ENCODE measurements at regions not wholly inside any gene's neighbourhood (a gene's known extent, or its start where the extent isn't known, plus 50 kb on each side); places are given as distances from the start of the nearest gene placed in this dataset.

GRCh38 chr7:149568218-149568617, 70.6 kb upstream of the ZNF746 start:
- intact Hi-C loops (cut with DNase I): no loop called here
- no peaks in the 10 kb centered on the region for H3K36me3 ChIP-seq (ENCODE audit: control insufficient read depth in 2 of 3, insufficient read depth in 3 of 3, low read length in 3 of 3)
- FAIRE-seq (no peak), DNase-seq (no peak)
- H3K9me3 ChIP-seq (ENCODE audit: control insufficient read depth in 2 of 3, insufficient read depth in 1 of 3, low read length in 3 of 3): peaks cover 0 to 6% (median 0%) of the 10 kb centered on the region in 3 donors
- no peaks in the 10 kb centered on the region for H3K27me3 ChIP-seq (ENCODE audit: control insufficient read depth, insufficient read depth, low read length)
- TF ChIP-seq, protein P1, sequence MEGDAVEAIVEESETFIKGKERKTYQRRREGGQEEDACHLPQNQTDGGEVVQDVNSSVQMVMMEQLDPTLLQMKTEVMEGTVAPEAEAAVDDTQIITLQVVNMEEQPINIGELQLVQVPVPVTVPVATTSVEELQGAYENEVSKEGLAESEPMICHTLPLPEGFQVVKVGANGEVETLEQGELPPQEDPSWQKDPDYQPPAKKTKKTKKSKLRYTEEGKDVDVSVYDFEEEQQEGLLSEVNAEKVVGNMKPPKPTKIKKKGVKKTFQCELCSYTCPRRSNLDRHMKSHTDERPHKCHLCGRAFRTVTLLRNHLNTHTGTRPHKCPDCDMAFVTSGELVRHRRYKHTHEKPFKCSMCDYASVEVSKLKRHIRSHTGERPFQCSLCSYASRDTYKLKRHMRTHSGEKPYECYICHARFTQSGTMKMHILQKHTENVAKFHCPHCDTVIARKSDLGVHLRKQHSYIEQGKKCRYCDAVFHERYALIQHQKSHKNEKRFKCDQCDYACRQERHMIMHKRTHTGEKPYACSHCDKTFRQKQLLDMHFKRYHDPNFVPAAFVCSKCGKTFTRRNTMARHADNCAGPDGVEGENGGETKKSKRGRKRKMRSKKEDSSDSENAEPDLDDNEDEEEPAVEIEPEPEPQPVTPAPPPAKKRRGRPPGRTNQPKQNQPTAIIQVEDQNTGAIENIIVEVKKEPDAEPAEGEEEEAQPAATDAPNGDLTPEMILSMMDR (IDR thresholded peaks at IDR 0.05; ENCODE audit: borderline replicate concordance, extremely low read depth, insufficient read depth): no peak
- no peak overlapping the region for H3K4me3 ChIP-seq (ENCODE audit: low read length in 3 of 3)
- no peak overlapping the region for H3K9ac ChIP-seq (ENCODE audit: low read length in 3 of 3)
- H3K27ac ChIP-seq (ENCODE audit: low read depth in 2 of 2, low read length in 2 of 2): no peak overlapping the region
- H3K4me1 ChIP-seq (ENCODE audit: control insufficient read depth in 2 of 3, insufficient read depth in 2 of 3, low read depth in 1 of 3, low read length in 3 of 3): peaks cover 0 to 18% (median 6%) of the 10 kb centered on the region in 3 donors

GRCh38 chr7:149566103-149566502, 68.5 kb upstream of the ZNF746 start:
- intact Hi-C loops (cut with DNase I): no loop called here

GRCh38 chr7:149565096-149565382, 67.4 kb upstream of the ZNF746 start:
- intact Hi-C loops (cut with DNase I): no loop called here
- H3K9ac ChIP-seq (ENCODE audit: low read length in 3 of 3): no peak overlapping the region
- peak overlapping the region in 1 of 3 donors; percentile 36 for H3K4me3 ChIP-seq (ENCODE audit: low read length in 3 of 3)
- no peaks in the 10 kb centered on the region for H3K27me3 ChIP-seq (ENCODE audit: control insufficient read depth, insufficient read depth, low read length)
- TF ChIP-seq, protein P1 (IDR thresholded peaks at IDR 0.05; ENCODE audit: borderline replicate concordance, extremely low read depth, insufficient read depth): no peak
- peaks cover 0 to 18% (median 9%) of the 10 kb centered on the region in 3 donors for H3K4me1 ChIP-seq (ENCODE audit: control insufficient read depth in 2 of 3, insufficient read depth in 2 of 3, low read depth in 1 of 3, low read length in 3 of 3)
- peaks cover 0 to 6% (median 0%) of the 10 kb centered on the region in 3 donors for H3K9me3 ChIP-seq (ENCODE audit: control insufficient read depth in 2 of 3, insufficient read depth in 1 of 3, low read length in 3 of 3)
- peaks cover 0 to 3% (median 0%) of the 10 kb centered on the region in 3 donors for H3K36me3 ChIP-seq (ENCODE audit: control insufficient read depth in 2 of 3, insufficient read depth in 3 of 3, low read length in 3 of 3)
- FAIRE-seq (no peak), DNase-seq (no peak)
- H3K27ac ChIP-seq (ENCODE audit: low read depth in 2 of 2, low read length in 2 of 2): peak overlapping the region; percentile 21 to 47

More at GRCh38 chr7:149566103-149566502, 68.5 kb upstream of the ZNF746 start:
- H3K4me3 ChIP-seq (ENCODE audit: low read length in 3 of 3): no peak overlapping the region
- TF ChIP-seq, protein P1 (IDR thresholded peaks at IDR 0.05; ENCODE audit: borderline replicate concordance, extremely low read depth, insufficient read depth): no peak
- peaks cover 0 to 6% (median 0%) of the 10 kb centered on the region in 3 donors for H3K9me3 ChIP-seq (ENCODE audit: control insufficient read depth in 2 of 3, insufficient read depth in 1 of 3, low read length in 3 of 3)
- H3K27me3 ChIP-seq (ENCODE audit: control insufficient read depth, insufficient read depth, low read length): no peaks in the 10 kb centered on the region
- DNase-seq (no peak), FAIRE-seq (no peak)
- H3K36me3 ChIP-seq (ENCODE audit: control insufficient read depth in 2 of 3, insufficient read depth in 3 of 3, low read length in 3 of 3): no peaks in the 10 kb centered on the region
- H3K4me1 ChIP-seq (ENCODE audit: control insufficient read depth in 2 of 3, insufficient read depth in 2 of 3, low read depth in 1 of 3, low read length in 3 of 3): peaks cover 0 to 18% (median 9%) of the 10 kb centered on the region in 3 donors
- H3K27ac ChIP-seq (ENCODE audit: low read depth in 2 of 2, low read length in 2 of 2): no peak overlapping the region
- no peak overlapping the region for H3K9ac ChIP-seq (ENCODE audit: low read length in 3 of 3)

Measured in kidney (tissue), 13 donors.